HG02642 (cell line): ENCODE measurements at regions not wholly inside any gene's neighbourhood (a gene's known extent, or its start where the extent isn't known, plus 50 kb on each side); places are given as distances from the start of the nearest gene placed in this dataset.
"Not testable (repeated sequence)": the region's sequence is repeated elsewhere in the genome, so short reads cannot be mapped to it uniquely, and the experiment has no call there.

Experiments used
- ATAC-seq: cut with Tn5 transposase; IDR thresholded peaks from one replicate; pipeline ENCODE4 v1.9.1; 2021; ENCODE audit warnings: mild to moderate bottlenecking; ENCODE audit not compliant: unreplicated experiment, poor library complexity

- no peak for ATAC-seq
These were observed 203.4 kb upstream of the PRR16 start for GRCh38 chr5:120260651-120261050.

GRCh38 chr5:120270498-120270897 lies 193.6 kb upstream of the PRR16 start:
- ATAC-seq = no peak

GRCh38 chr5:120293796-120294195 lies 170.3 kb upstream of the PRR16 start:
- ATAC-seq = no peak

- ATAC-seq = no peak
These were observed 166.5 kb upstream of the PRR16 start for GRCh38 chr5:120297616-120298015.

GRCh38 chr5:120298981-120299380 lies 165.1 kb upstream of the PRR16 start:
- no peak for ATAC-seq

- no peak for ATAC-seq
These were observed 159.4 kb upstream of the PRR16 start for GRCh38 chr5:120304663-120305062.

- ATAC-seq = no peak
These were observed 157.8 kb upstream of the PRR16 start for GRCh38 chr5:120306303-120306702.

- no peak for ATAC-seq
These were observed 149.9 kb upstream of the PRR16 start for GRCh38 chr5:120314191-120314590.

- ATAC-seq = no peak
These were observed 143.5 kb upstream of the PRR16 start for GRCh38 chr5:120320626-120321025.

- no peak for ATAC-seq
These were observed 137.4 kb upstream of the PRR16 start for GRCh38 chr5:120326651-120327050.

GRCh38 chr5:120327180-120327579 lies 136.9 kb upstream of the PRR16 start:
- ATAC-seq = no peak

GRCh38 chr5:120329095-120329494 lies 135.0 kb upstream of the PRR16 start:
- no peak for ATAC-seq

GRCh38 chr5:120330558-120330957 lies 133.5 kb upstream of the PRR16 start:
- ATAC-seq = no peak

GRCh38 chr5:120344181-120344580 lies 119.9 kb upstream of the PRR16 start:
- ATAC-seq = no peak

- no peak for ATAC-seq
These were observed 118.2 kb upstream of the PRR16 start for GRCh38 chr5:120345947-120346346.

- not testable (repeated sequence) for ATAC-seq
These were observed 113.0 kb upstream of the PRR16 start for GRCh38 chr5:120351071-120351470.

GRCh38 chr5:120354126-120354525 lies 110.0 kb upstream of the PRR16 start:
- no peak for ATAC-seq

GRCh38 chr5:120358949-120359348 lies 105.2 kb upstream of the PRR16 start:
- ATAC-seq = no peak

GRCh38 chr5:120361941-120362340 lies 102.2 kb upstream of the PRR16 start:
- no peak for ATAC-seq

- ATAC-seq = no peak
These were observed 101.7 kb upstream of the PRR16 start for GRCh38 chr5:120362426-120362825.

- ATAC-seq = no peak
These were observed 98.2 kb upstream of the PRR16 start for GRCh38 chr5:120365656-120366446.

GRCh38 chr5:120367896-120368634 lies 96.0 kb upstream of the PRR16 start:
- ATAC-seq = no peak
